HL-60 (cell line): ENCODE measurements at regions not wholly inside any gene's neighbourhood (a gene's known extent, or its start where the extent isn't known, plus 50 kb on each side); places are given as distances from the start of the nearest gene placed in this dataset.

Experiments used
- POLR2AphosphoS5 ChIP-seq: IDR thresholded peaks from 2 replicates; pipeline ENCODE4 v1.6.1; 2012; ENCODE audit warnings: low read depth
- SPI1 ChIP-seq: IDR thresholded peaks from 2 replicates; pipeline ENCODE4 v1.6.1; 2012; ENCODE audit warnings: low read depth, mild to moderate bottlenecking, borderline replicate concordance
- TF ChIP-seq, protein P1 (sequence below): IDR thresholded peaks from one replicate; pipeline ENCODE4 v1.5.1; 2011; ENCODE audit warnings: low read length, control low read depth, inconsistent platforms; ENCODE audit not compliant: insufficient read depth

DNA sequence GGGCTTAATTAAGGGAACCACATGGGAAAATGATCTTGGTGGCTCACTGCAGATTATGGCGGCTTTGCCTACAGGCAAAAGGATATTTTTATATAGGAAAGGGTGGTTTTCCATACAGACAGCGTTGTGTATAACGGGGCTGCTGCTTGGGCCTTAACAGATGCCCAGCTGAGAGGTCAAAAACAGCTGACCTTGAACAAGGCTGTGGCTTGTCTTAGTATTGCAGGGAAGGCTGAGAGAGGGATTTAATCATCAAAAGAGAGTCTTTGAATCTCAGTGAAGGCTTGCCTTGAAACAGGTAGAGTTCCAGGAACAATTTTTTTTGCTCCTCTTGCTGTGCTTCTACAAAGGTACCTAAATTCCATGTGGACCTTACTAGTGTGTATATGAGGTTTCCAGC is 301.6 kb upstream of the C11orf87 start:
- TF ChIP-seq POLR2AphosphoS5 = no peak
- no peak for TF ChIP-seq SPI1
- TF ChIP-seq, protein P1, sequence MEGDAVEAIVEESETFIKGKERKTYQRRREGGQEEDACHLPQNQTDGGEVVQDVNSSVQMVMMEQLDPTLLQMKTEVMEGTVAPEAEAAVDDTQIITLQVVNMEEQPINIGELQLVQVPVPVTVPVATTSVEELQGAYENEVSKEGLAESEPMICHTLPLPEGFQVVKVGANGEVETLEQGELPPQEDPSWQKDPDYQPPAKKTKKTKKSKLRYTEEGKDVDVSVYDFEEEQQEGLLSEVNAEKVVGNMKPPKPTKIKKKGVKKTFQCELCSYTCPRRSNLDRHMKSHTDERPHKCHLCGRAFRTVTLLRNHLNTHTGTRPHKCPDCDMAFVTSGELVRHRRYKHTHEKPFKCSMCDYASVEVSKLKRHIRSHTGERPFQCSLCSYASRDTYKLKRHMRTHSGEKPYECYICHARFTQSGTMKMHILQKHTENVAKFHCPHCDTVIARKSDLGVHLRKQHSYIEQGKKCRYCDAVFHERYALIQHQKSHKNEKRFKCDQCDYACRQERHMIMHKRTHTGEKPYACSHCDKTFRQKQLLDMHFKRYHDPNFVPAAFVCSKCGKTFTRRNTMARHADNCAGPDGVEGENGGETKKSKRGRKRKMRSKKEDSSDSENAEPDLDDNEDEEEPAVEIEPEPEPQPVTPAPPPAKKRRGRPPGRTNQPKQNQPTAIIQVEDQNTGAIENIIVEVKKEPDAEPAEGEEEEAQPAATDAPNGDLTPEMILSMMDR = no peak
